K562 (cell line): ENCODE measurements at regions not wholly inside any gene's neighbourhood (a gene's known extent, or its start where the extent isn't known, plus 50 kb on each side); places are given as distances from the start of the nearest gene placed in this dataset.

Source experiments
- CBFB ChIP-seq: sonication (generic); formaldehyde crosslinking; IDR thresholded peaks from 2 replicates; pipeline ENCODE4 v1.4.0; 2020; ENCODE audit warnings: mild to moderate bottlenecking, missing genetic modification reagents
- HMBOX1 ChIP-seq: sonication (generic); IDR thresholded peaks from 2 replicates; pipeline ENCODE4 v1.6.1; 2016
- HOMEZ ChIP-seq: fragments of 250-450 bp; sonication (Bioruptor Pico); IDR thresholded peaks from 2 replicates; pipeline ENCODE4 v1.4.0; 2020; ENCODE audit warnings: mild to moderate bottlenecking, moderate library complexity
- IRF2 ChIP-seq: sonication (generic); formaldehyde crosslinking; IDR thresholded peaks from 2 replicates; pipeline ENCODE4 v1.8.1; 2022; ENCODE audit warnings: mild to moderate bottlenecking, missing genetic modification reagents
- LCOR ChIP-seq: sonication (generic); formaldehyde crosslinking; IDR thresholded peaks from 2 replicates; pipeline ENCODE4 v1.8.0; 2022; ENCODE audit warnings: mild to moderate bottlenecking, missing genetic modification reagents
- NKRF ChIP-seq: fragments of 450-650 bp; IDR thresholded peaks from 2 replicates; pipeline ENCODE4 v1.6.1; 2016; ENCODE audit warnings: borderline replicate concordance
- RBM15 ChIP-seq: fragments of 200-400 bp; formaldehyde crosslinking; IDR thresholded peaks from 2 replicates; pipeline ENCODE4 v1.6.1; 2018; ENCODE audit warnings: mild to moderate bottlenecking, low read length, moderate library complexity; ENCODE audit not compliant: insufficient read depth
- TAL1 ChIP-seq: fragments of 450-650 bp; IDR thresholded peaks from 2 replicates; pipeline ENCODE4 v1.6.1; 2016; ENCODE audit warnings: mild to moderate bottlenecking
- TEAD2 ChIP-seq: fragments of 450-650 bp; IDR thresholded peaks from 2 replicates; pipeline ENCODE4 v1.6.1; 2016; ENCODE audit warnings: missing genetic modification characterization, control low read depth, missing compliant biosample characterization
- ZNF318 ChIP-seq, 2 experiments: fragments of 450-650 bp; IDR thresholded peaks; 2 replicates each; pipeline ENCODE4 v1.6.1; 2016; ENCODE audit warnings: mild to moderate bottlenecking in 2 of 2, borderline replicate concordance in 1 of 2, low read depth in 1 of 2, moderate library complexity in 1 of 2
- ZNF561 ChIP-seq: fragments of 450-650 bp; formaldehyde crosslinking; conservative IDR thresholded peaks from 2 replicates; pipeline ENCODE4 v1.4.0; 2020; ENCODE audit warnings: mild to moderate bottlenecking, moderate library complexity

- no peak for TF ChIP-seq ZNF318 (IDR thresholded peaks at IDR 0.05; ENCODE audit: borderline replicate concordance in 1 of 2, low read depth in 1 of 2)
- no peak for TF ChIP-seq TEAD2 (tag)
- no peak for TF ChIP-seq HOMEZ (CRISPR knock-in tag)
- no peak for TF ChIP-seq CBFB (CRISPR knock-in tag)
- TF ChIP-seq TAL1 = no peak
- TF ChIP-seq LCOR = no peak
- TF ChIP-seq NKRF = no peak
- TF ChIP-seq HMBOX1 = no peak
- no peak for TF ChIP-seq ZNF561 (CRISPR knock-in tag)
- TF ChIP-seq IRF2 (CRISPR knock-in tag) = no peak
- TF ChIP-seq RBM15 = no peak
- TF ChIP-seq, all 486 proteins: peak for 0
Measured at GRCh38 chr3:68123231-68123630, 468.8 kb upstream of the SUCLG2 start (continued).
